ENCODE measurements at regions not wholly inside any gene's neighbourhood (a gene's known extent, or its start where the extent isn't known, plus 50 kb on each side); places are given as distances from the start of the nearest gene placed in this dataset.

DNA sequence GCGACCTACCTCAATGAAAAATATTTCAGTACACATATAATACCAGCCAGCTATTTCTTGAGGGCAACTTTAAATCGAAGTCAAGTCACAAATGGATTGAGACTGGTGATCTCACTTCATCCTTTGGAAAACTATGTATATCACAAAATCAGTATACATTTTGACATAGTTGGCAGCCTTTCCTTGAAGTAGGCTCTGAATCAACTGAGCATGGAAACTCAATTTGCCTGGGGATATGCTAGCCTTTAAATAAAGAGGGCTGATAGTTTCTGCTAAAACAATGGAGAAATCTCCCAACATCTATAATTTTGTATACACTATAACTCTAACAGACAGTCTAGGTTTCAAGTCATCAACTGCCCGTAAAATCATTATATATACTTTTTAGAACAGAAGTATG is 282.8 kb upstream of the TENM3 start:
- H3K27ac ChIP-seq, result no peak overlapping the region

DNA sequence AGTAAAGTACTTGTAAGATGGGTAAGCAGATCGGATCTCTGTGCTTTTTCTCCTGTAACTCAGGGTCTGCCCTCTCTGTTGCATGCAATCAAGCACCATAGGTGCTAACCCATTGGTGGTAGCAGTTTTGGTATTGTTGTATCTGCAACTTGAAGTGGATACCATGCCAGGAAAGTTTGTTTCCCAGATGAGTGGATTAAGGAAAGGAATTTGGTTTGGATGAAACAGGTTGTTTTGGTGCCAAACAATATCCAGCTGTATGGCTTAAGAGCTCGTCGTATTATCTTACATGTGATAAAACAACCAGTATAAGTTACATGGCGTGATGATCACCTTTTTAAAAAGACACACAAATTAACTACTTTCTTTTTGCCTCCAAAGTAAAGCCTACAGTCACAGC is 280.9 kb upstream of the TENM3 start:
- no peak overlapping the region for H3K27ac ChIP-seq
- TF ChIP-seq ZFX (IDR thresholded peaks at IDR 0.05), result no peak
- TF ChIP-seq, protein P1, sequence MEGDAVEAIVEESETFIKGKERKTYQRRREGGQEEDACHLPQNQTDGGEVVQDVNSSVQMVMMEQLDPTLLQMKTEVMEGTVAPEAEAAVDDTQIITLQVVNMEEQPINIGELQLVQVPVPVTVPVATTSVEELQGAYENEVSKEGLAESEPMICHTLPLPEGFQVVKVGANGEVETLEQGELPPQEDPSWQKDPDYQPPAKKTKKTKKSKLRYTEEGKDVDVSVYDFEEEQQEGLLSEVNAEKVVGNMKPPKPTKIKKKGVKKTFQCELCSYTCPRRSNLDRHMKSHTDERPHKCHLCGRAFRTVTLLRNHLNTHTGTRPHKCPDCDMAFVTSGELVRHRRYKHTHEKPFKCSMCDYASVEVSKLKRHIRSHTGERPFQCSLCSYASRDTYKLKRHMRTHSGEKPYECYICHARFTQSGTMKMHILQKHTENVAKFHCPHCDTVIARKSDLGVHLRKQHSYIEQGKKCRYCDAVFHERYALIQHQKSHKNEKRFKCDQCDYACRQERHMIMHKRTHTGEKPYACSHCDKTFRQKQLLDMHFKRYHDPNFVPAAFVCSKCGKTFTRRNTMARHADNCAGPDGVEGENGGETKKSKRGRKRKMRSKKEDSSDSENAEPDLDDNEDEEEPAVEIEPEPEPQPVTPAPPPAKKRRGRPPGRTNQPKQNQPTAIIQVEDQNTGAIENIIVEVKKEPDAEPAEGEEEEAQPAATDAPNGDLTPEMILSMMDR (conservative IDR thresholded peaks at IDR 0.05), result no peak

More for the DNA sequence above, 282.8 kb upstream of the TENM3 start:
- TF ChIP-seq, protein P1 (conservative IDR thresholded peaks at IDR 0.05), result no peak
- TF ChIP-seq ZFX (IDR thresholded peaks at IDR 0.05), result no peak

DNA sequence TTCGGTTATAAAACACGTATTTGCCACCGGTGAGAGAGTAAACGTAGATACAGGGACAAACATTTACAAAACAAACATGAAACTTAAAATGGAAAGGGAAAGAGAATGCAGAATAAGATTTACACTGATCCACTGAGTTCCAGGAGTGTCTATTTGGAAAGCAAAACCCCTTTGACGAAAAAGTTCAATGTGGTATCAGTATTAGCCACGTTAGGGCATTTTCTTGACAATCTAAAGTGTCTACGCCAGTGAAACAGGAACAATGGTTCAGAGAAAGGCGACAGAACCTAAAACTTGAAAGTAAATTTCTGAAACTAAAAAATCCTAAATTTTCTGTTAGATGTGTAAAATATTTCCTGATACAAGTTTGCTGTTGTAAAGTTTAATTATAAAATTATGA is 278.5 kb upstream of the TENM3 start:
- TF ChIP-seq, protein P1 (conservative IDR thresholded peaks at IDR 0.05), result no peak
- no peak for TF ChIP-seq ZFX (IDR thresholded peaks at IDR 0.05)
- H3K27ac ChIP-seq, result no peak overlapping the region

DNA sequence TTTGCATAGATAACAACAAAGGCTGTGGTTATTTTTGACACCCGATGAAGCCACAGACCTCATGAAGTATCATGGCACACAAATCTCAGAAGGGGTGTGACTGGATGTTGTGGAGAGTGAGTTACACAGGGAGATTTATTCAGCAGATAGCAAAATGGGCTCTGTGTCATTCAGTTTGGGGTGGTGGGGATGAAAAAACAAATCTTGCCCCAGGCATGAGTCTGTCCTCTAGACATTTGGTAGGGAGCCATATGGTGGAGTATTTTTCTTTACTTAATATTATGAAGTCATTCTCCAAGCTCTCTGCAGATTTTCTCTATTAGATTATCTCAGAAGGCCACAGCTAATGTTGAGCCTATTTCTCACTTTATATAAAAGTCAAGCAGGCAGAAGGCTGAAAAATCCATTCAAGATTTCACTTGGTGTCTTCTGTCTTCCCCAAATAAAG is 277.1 kb upstream of the TENM3 start:
- TF ChIP-seq, protein P1 (conservative IDR thresholded peaks at IDR 0.05), result no peak
- TF ChIP-seq ZFX (IDR thresholded peaks at IDR 0.05), result no peak
- H3K27ac ChIP-seq, result no peak overlapping the region

DNA sequence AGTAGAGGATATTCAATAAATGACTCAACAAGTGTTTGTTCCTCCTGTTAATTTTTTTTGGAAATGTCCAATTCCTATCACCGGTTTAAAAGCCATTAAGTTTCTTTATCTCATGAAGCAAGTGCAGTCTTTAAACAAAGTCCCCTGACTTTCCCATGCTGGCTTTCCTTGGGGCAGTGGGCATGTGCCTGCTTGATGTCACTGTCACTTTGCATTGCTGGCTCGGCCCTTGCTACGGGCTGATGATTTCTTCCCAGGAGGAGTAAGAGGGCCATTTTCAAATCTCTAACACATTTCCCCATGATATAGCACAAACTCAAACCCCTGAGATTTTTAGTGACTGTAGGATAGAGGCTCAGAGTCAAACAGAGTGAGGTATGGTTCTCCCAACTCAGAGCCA is 275.8 kb upstream of the TENM3 start:
- TF ChIP-seq, protein P1 (conservative IDR thresholded peaks at IDR 0.05), result no peak
- no peak for TF ChIP-seq ZFX (IDR thresholded peaks at IDR 0.05)
- no peak overlapping the region for H3K27ac ChIP-seq

DNA sequence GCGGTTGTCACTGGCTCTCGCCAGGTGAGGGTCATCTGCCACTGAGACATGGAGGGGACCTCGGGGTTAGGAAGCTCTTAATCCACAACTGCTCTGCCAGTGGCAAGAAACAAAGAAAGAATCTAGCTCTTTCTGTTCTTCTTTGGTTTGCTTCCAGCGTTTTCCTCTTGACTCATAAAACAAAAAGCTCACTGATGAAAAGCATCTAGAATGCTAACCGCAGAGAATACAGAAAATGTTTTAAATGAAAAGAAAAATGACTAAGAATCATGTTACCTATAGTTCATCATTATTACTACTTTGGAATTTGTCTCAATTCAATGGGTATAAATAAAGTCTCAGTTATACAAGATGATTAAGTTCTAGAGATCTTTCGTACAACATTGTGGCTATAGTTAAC is 274.8 kb upstream of the TENM3 start:
- TF ChIP-seq ZFX (IDR thresholded peaks at IDR 0.05), result no peak
- TF ChIP-seq, protein P1 (conservative IDR thresholded peaks at IDR 0.05), result no peak
- no peak overlapping the region for H3K27ac ChIP-seq

DNA sequence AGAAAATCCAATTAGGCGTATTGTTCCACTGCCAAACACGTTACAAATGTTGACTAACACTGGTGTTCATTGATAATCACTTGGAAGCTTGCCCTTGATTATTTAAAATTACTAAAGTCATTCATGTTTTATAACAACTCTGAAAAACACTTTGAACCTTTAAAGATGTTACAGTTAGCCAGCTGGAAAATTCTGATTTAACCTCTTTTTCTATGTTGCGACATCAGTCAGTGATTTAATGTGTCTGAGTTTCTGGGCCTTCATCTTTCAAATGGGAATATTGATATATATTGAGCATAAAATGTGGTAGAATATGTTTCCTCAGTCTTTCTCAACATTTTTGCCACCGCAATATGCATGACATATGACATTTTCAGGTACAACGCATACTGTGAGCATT is 274.1 kb upstream of the TENM3 start:
- no peak overlapping the region for H3K27ac ChIP-seq
- TF ChIP-seq, protein P1 (conservative IDR thresholded peaks at IDR 0.05), result no peak
- TF ChIP-seq ZFX (IDR thresholded peaks at IDR 0.05), result no peak

Data from C4-2B (cell line).